ENCODE measurements at regions not wholly inside any gene's neighbourhood (a gene's known extent, or its start where the extent isn't known, plus 50 kb on each side); places are given as distances from the start of the nearest gene placed in this dataset.

GRCh38 chr22:48345631-48346030 is 1482.0 kb downstream of the BRD1 start:
- Histone ChIP-seq H3K27ac (no peak overlapping the region), H3K4me3 (no peak overlapping the region), H3K36me3 (no peaks in the 10 kb centered on the region), H3K9me3 (no peaks in the 10 kb centered on the region), H3K4me1 (no peaks in the 10 kb centered on the region), H3K27me3 (peaks cover 0 to 73% (median 0%) of the 10 kb centered on the region in 3 donors)
- TF ChIP-seq POLR2AphosphoS5 (IDR thresholded peaks at IDR 0.05) = no peak
- TF ChIP-seq CTCF (IDR thresholded peaks at IDR 0.05) = no peak
- TF ChIP-seq POLR2A (IDR thresholded peaks at IDR 0.05) = no peak
- no peak for TF ChIP-seq EP300 (IDR thresholded peaks at IDR 0.05)
- no peak for DNase-seq
- 76 to 83% (median 77%) methylated on average over 14 of the region's 14 CpGs for WGBS, 5 donors
- intact Hi-C loops (cut with DNase I; ENCODE audit: low total_unique reads) = no loop called here

GRCh38 chr22:48343461-48343860 is 1484.2 kb downstream of the BRD1 start:
- no peaks in the 10 kb centered on the region for H3K9me3 ChIP-seq
- no peak overlapping the region for H3K27ac ChIP-seq
- DNase-seq = no peak
- intact Hi-C loops (cut with DNase I; ENCODE audit: low total_unique reads) = no loop called here
- TF ChIP-seq EP300 (IDR thresholded peaks at IDR 0.05) = no peak
- TF ChIP-seq POLR2A (IDR thresholded peaks at IDR 0.05) = no peak
- no peak for TF ChIP-seq POLR2AphosphoS5 (IDR thresholded peaks at IDR 0.05)
- no peak for TF ChIP-seq CTCF (IDR thresholded peaks at IDR 0.05)
- H3K36me3 ChIP-seq = no peaks in the 10 kb centered on the region
- H3K4me1 ChIP-seq = no peaks in the 10 kb centered on the region
- WGBS, 5 donors = 71 to 80% (median 78%) methylated on average over 14 of the region's 14 CpGs
- H3K4me3 ChIP-seq = no peak overlapping the region
- peaks cover 0 to 78% (median 0%) of the 10 kb centered on the region in 3 donors for H3K27me3 ChIP-seq

- Histone ChIP-seq H3K4me1 (no peaks in the 10 kb centered on the region), H3K9me3 (no peaks in the 10 kb centered on the region), H3K36me3 (no peaks in the 10 kb centered on the region), H3K27me3 (peaks cover 0 to 76% (median 0%) of the 10 kb centered on the region in 3 donors), H3K4me3 (no peak overlapping the region), H3K27ac (no peak overlapping the region)
- no peak for DNase-seq
- 82 to 93% (median 83%) methylated on average over 4 of the region's 4 CpGs for WGBS, 5 donors
- intact Hi-C loops (cut with DNase I; ENCODE audit: low total_unique reads) = no loop called here
- TF ChIP-seq POLR2A (IDR thresholded peaks at IDR 0.05) (no peak), EP300 (IDR thresholded peaks at IDR 0.05) (no peak), POLR2AphosphoS5 (IDR thresholded peaks at IDR 0.05) (no peak), CTCF (IDR thresholded peaks at IDR 0.05) (no peak)
Measured at GRCh38 chr22:48342732-48343131, 1484.9 kb downstream of the BRD1 start.

GRCh38 chr22:48342016-48342415 is 1485.7 kb downstream of the BRD1 start:
- 75 to 83% (median 80%) methylated on average over 6 to 16 of the region's 16 CpGs for WGBS, 5 donors
- H3K36me3 ChIP-seq = no peaks in the 10 kb centered on the region
- TF ChIP-seq EP300 (IDR thresholded peaks at IDR 0.05) = no peak
- no peak for TF ChIP-seq CTCF (IDR thresholded peaks at IDR 0.05)
- DNase-seq = no peak
- intact Hi-C loops (cut with DNase I; ENCODE audit: low total_unique reads) = no loop called here
- no peaks in the 10 kb centered on the region for H3K9me3 ChIP-seq
- H3K27me3 ChIP-seq = peaks cover 0 to 70% (median 0%) of the 10 kb centered on the region in 3 donors
- no peaks in the 10 kb centered on the region for H3K4me1 ChIP-seq
- H3K4me3 ChIP-seq = no peak overlapping the region
- no peak overlapping the region for H3K27ac ChIP-seq
